GM12875 (cell line): ENCODE measurements at regions not wholly inside any gene's neighbourhood (a gene's known extent, or its start where the extent isn't known, plus 50 kb on each side); places are given as distances from the start of the nearest gene placed in this dataset.

Source experiments
- H3K4me3 ChIP-seq: one replicate; pipeline ENCODE4 v1.5.1; 2011; ENCODE audit warnings: low read depth, low read length, control low read depth
- TF ChIP-seq, protein P1 (sequence below): IDR thresholded peaks from 2 replicates; pipeline ENCODE4 v1.5.1; 2011; ENCODE audit warnings: low read depth, mild to moderate bottlenecking, control low read depth, inconsistent platforms, low read length, moderate library complexity, borderline replicate concordance; ENCODE audit not compliant: insufficient read depth

DNA sequence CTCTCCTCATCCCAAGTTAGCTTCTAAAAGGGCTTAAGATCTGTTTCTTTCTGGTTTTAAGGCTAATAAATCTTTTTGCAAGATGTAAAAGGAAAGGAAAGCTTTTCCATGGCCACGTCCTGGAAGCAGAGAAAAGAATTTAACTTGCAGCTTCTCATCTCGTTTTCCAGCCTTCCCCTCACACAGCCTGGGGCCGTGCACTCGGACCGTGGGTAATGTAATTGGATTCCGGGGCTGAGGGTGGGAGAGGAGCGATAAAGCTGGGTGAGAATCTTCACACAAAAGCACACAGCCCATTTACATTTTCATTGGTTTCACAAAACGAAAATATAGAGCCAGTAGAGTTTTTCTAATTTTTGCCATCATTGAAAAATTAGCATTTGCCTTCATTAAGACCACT is 91.2 kb downstream of the IRX2 start:
- TF ChIP-seq, protein P1, sequence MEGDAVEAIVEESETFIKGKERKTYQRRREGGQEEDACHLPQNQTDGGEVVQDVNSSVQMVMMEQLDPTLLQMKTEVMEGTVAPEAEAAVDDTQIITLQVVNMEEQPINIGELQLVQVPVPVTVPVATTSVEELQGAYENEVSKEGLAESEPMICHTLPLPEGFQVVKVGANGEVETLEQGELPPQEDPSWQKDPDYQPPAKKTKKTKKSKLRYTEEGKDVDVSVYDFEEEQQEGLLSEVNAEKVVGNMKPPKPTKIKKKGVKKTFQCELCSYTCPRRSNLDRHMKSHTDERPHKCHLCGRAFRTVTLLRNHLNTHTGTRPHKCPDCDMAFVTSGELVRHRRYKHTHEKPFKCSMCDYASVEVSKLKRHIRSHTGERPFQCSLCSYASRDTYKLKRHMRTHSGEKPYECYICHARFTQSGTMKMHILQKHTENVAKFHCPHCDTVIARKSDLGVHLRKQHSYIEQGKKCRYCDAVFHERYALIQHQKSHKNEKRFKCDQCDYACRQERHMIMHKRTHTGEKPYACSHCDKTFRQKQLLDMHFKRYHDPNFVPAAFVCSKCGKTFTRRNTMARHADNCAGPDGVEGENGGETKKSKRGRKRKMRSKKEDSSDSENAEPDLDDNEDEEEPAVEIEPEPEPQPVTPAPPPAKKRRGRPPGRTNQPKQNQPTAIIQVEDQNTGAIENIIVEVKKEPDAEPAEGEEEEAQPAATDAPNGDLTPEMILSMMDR = no peak

GRCh38 chr5:2658881-2659470 is 92.5 kb downstream of the IRX2 start:
- no peak overlapping the region for H3K4me3 ChIP-seq
- TF ChIP-seq, protein P1 = no peak

More for the DNA sequence above, 91.2 kb downstream of the IRX2 start:
- H3K4me3 ChIP-seq = no peak overlapping the region

GRCh38 chr5:2658447-2658846 is 93.0 kb downstream of the IRX2 start:
- TF ChIP-seq, protein P1 = no peak
- no peak overlapping the region for H3K4me3 ChIP-seq

- no peak overlapping the region for H3K4me3 ChIP-seq
- TF ChIP-seq, protein P1 = no peak
Observed at GRCh38 chr5:2657151-2657550, 94.3 kb downstream of the IRX2 start.

DNA sequence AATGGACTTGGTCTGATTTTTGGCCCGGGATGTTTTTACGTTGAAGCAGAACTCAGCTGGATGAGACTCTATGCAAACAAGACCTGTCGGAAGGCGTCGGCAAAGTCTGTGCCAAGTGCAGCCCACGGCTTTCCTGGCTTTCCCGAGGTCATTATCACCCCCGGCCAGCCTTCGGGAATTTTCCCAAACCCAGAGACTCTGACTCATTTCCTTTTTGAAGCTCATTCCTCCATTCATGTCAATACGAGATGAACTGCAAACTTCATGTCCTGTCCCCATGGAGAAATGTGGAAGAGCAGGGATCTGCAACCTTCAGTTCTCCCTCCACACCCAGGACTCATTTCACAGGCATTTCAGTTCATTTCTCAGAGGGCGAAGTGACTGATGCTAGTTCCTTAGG is 95.3 kb downstream of the IRX2 start:
- TF ChIP-seq, protein P1 = no peak
- no peak overlapping the region for H3K4me3 ChIP-seq

DNA sequence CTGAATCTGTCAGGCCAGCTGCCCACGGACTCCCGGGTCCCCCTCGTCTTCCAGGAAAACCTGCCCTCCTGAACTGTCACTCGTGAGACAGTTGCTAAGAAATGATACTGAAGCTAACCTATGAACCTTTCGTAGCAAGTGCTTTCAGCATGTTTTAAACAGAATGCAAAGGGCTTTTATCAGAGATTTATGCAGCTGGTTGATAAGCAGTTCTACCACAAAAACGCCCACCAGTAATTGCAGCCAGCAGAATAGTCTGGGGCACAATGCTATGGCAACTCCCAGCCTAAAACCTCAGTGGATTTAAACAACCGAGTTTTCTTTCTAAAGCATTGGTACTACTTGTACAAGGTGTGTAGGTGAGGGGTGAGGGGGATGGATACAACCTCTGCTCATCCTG is 97.5 kb downstream of the IRX2 start:
- TF ChIP-seq, protein P1 = no peak
- H3K4me3 ChIP-seq = no peak overlapping the region

DNA sequence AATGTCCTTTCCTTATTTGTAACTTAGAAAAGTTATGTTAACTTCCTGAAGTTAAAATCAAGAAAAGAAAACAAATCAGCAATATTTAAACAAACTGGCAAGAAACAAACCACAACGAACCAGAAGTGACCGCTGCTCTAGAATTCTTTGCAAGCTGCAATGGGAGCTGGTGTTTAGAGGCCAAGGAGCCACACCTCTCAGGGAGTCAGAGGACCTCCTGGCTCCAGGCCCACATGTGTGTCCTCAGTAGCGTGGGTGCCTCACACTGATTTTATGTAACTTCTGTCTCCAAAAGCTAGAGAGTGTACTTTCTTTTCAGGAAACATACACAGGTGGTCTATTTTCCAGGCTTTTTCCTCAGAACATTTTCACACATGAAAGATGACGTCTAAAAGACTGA is 100.4 kb downstream of the IRX2 start:
- H3K4me3 ChIP-seq = no peak overlapping the region
- TF ChIP-seq, protein P1 = no peak
